ENCODE measurements at regions not wholly inside any gene's neighbourhood (a gene's known extent, or its start where the extent isn't known, plus 50 kb on each side); places are given as distances from the start of the nearest gene placed in this dataset.

GRCh38 chr5:124892185-124892848 lies 145.9 kb upstream of the ZNF608 start:
- no peak for TF ChIP-seq GATA3 (IDR thresholded peaks at IDR 0.05; ENCODE audit: low read depth, low read length)
- TF ChIP-seq GATA2 (IDR thresholded peaks at IDR 0.05; ENCODE audit: low read depth, low read length), result no peak

All from SH-SY5Y (cell line).